GM21529 (cell line): ENCODE measurements at regions not wholly inside any gene's neighbourhood (a gene's known extent, or its start where the extent isn't known, plus 50 kb on each side); places are given as distances from the start of the nearest gene placed in this dataset.

ENCODE experiments used
- ATAC-seq: cut with Tn5 transposase; IDR thresholded peaks from one replicate; pipeline ENCODE4 v1.9.1; 2021; ENCODE audit not compliant: unreplicated experiment

- no peak for ATAC-seq
Observed at GRCh38 chr4:27248829-27249228, 388.2 kb downstream of the STIM2 start.

GRCh38 chr4:27251771-27252170 lies 391.1 kb downstream of the STIM2 start:
- ATAC-seq: no peak

DNA sequence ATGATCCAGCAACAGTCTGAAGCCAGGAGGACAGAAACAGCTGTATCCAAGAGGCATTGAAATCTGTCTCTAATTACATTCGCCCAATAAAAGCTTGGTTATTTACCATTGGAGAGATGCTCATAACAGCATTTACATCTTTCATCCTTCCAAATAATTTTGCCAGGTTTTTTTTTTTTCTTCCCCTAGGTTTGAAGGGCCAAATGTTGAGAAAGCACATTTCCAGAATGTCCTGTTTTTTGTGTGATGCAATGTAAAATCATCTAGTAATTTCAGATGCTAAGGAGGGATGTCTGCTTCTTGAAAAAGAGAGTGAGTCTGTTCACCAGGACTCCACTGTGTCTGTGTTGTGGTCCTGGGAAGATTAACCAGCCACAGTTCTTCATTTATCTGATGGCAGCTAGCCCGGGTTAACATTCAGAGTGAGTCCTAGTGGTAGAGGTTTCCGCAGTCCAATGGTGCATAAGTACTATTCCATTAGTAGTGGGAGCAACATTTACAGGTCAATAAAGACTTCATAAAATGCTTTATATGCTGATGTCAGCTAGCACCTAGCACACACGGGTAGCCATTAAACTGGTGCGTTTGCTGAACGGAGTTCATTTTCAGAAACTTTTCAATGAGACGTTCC lies 406.8 kb downstream of the STIM2 start:
- ATAC-seq: no peak

DNA sequence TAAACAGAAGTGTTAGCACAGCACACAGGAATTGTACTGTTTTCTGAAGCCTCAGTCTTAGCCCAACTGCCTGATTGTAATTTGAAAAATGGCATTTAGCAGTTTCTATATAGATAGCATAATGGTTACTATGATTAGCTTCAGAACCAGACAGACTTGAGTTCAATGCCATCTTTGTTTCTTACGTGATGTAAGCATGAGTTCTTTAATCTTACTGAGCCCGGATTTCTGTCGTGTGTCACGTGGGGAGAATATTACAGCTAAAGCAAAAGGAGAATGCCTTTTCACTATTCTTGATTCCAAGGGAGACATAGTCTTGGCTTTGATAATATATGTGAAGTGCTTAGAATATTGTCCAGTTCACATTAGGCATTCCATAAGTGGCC lies 407.3 kb downstream of the STIM2 start:
- no peak for ATAC-seq

DNA sequence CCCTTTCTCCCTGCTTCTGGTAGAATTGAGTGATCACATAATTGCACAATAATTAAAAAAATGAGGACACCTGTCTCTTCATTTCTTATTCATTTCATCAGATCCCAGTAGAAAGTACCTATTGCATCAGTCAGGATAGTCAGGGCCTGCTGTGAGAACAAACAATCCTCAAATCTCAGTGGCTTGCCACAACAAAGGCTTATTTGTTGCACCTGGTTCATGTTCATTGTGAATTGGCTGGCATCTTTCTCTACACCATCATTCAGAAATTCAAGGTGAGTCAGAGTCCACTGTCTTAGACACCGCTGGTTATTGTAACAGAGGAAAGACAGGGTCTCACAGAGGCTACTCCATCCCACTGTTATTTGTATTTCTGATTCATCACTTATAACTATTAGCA lies 409.8 kb downstream of the STIM2 start:
- ATAC-seq: no peak

GRCh38 chr4:27271555-27271954 lies 410.9 kb downstream of the STIM2 start:
- ATAC-seq: no peak

DNA sequence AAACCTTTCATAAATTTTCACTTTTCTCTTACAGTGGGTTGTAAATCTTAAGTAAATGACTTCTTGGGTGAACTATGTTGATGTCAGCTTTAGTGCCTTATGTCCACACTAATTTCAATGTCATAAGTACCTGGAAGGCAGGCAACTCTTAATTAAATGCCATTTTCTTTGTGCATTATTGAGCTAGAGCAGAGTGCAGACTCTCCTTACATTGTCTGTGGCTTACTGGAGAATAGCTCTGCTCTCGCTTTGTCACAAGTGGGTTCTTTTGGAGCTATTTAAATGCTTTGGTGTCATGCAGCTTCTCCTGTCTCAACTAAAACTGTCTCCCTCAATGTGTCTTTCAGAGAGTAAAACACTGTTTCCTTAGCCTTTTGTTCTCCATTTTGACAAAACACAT lies 411.6 kb downstream of the STIM2 start:
- ATAC-seq: no peak

DNA sequence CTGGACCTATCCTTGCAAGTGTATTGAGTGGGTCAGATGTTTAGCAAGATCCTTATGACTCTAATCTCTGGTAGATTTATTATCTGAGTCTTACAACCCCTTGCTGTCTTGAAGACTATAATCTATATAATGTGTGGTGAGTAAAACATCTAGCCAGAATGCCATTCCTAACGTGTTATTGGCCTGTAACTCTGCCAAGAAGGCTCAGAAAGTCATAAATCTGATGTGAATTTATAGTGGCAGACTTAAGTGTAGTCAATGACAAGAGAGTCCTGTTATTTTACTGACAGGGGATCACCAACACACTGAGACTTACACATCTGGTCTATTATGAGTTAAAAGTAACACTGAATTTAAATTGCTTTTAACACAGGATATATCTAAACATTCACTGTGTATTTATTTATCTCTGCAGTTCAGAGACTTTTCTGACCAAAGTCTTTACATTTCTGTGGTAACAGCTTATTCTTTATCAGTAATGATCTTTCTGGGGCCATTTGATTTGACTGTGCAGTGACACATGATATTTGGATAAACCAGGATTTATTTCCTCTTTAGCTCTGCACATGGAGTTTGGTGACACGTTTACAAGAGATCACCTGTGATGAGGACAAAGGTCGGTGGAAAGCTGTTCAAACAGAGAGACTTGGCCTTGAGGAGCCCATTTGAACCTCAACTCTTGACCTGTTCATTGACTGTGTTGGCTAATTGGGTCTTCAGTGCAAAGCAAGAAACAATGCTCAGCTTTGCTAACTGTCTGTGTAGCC lies 415.8 kb downstream of the STIM2 start:
- ATAC-seq: no peak

DNA sequence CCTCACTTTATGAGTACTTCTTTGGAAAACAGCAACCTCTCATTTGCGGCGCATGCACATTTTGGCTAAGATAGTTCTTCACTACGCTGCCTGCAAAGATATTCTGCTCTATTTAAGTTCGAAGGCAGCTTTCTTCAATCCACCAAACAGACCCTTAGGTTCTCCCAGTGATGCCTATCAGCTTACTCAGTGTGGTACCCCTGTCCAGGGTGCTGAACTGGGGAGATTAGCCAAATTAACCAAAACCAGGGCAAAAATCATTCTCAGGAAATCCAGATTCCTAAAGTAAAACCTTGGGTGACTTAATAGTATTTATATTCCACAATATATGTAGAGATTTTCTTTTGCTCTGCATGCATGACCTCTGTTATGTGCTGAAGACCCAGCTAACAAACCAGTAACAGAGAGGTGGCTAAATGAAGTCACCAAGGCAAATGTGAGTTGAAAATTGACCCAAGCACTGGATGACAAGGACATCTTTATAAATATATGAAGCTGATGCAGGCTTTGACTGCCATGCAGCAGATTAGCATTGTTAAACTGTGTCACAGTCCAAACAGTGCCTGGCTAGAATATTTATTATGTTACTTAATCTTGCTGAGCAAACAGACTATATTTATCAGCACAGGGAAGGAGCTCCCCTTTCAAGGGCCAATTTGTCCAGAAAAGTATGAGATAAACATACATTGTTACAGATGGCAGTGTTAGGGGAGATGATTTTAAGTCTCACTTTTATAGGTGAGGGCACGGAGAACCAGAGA lies 418.2 kb downstream of the STIM2 start:
- ATAC-seq: no peak

DNA sequence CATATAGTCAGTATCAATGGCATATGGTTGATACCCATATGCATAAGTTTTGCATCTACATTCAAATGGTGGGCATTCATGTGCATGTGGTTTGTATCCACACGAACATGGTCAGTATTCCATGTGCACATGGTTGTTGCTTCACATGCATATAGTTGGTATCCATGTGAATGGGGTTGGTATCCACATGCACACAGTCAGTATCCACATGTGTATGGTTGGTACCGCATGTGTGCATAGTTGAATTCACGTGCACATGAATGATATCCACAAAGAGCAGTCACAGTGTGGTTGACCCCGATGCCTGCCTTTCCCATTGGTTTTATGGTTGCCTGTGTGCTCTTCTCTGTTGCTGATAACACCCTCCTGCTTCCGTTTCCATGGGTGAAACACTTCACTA lies 427.9 kb downstream of the STIM2 start:
- ATAC-seq: no peak

DNA sequence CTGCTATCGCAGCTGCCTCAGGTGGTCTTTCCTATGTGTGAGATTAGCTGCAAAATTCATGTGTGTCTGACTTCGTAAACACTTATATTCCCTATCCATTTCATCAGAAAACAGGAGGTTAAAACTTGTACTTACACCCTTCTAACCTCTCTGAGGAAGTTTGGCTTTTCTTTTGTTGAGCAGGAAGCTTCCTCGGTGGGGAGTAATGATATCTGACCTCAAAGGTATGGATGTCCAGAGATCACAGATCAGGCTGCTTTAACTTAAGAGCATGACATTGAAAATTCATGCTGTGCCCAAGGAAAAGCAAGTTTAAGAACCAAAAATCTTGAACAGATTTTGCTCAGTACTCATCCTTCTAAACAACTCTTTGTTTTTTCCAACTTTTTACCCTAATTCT lies 429.1 kb downstream of the STIM2 start:
- no peak for ATAC-seq

DNA sequence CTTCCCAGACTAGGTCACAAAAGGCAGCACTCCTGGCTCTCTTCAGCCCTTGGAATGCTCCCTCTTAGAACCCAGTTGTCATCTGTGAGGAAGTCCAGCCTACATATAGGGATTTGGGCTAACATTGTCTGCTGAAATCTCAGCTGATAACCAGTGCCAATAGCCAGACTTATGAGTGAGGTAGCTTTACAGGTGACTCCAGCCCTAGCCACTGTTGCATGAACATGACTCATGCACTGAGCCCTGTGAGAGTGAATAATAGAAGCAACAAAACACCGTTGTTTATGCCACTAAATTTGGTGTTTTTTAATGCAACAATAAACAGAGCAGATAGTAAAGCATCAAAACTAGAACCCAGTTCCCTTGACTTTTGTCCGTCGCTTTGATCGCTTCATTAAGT lies 433.2 kb downstream of the STIM2 start:
- ATAC-seq: no peak

GRCh38 chr4:27304751-27305150 lies 444.1 kb downstream of the STIM2 start:
- no peak for ATAC-seq

- no peak for ATAC-seq
Observed at GRCh38 chr4:27305246-27305645, 444.6 kb downstream of the STIM2 start.

DNA sequence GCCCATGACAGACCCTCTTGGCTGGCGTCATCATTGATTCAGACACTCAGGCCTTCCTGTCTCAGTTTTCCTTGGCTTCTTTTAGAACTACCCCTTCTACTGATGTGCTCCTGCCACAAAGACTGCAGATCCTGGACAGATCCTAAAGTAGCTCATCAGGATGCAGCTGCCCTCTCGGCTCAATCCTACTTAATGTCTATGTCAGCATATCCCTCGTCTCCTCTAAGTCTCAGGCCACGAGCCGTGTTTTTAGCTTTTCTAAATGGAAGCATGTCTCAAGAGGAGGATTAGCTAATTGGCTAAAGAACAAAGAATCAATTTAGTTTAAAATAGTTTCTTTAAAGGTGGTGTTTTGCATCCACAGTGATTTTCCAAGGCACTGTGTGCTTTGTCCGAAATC lies 447.7 kb downstream of the STIM2 start:
- ATAC-seq: no peak

DNA sequence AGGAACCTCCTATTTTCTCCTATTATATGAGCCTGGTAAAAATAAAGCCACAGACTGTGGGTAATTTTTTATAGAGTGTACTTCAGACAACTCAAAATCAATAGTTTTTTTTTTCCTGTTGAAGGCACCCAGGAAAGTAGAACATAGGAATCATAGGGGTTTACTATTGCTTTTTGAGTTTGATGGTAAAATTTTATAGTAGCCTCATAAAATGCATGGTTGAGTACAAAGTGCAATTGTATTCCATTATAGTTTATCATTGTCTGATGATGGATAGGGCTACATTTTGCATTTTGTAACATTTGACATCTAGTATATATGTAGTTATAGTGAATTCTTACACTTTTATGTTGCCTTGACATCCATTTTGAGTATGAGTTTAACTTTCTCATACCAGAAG lies 455.0 kb downstream of the STIM2 start:
- ATAC-seq: no peak

- ATAC-seq: no peak
Observed at GRCh38 chr4:27316176-27316575, 455.5 kb downstream of the STIM2 start.

GRCh38 chr4:27318740-27319139 lies 458.1 kb downstream of the STIM2 start:
- no peak for ATAC-seq

GRCh38 chr4:27326991-27327390 lies 466.4 kb downstream of the STIM2 start:
- ATAC-seq: no peak

- ATAC-seq: no peak
Observed at GRCh38 chr4:27327421-27328181, 467.0 kb downstream of the STIM2 start.

- ATAC-seq: no peak
Observed at GRCh38 chr4:27338530-27338929, 477.9 kb downstream of the STIM2 start.
